Loucy (cell line): ENCODE measurements at regions not wholly inside any gene's neighbourhood (a gene's known extent, or its start where the extent isn't known, plus 50 kb on each side); places are given as distances from the start of the nearest gene placed in this dataset.

Experiments
- H2AFZ ChIP-seq: fragments of 200-600 bp; sonication (generic); 2 replicates; pipeline ENCODE4 v1.6.0; 2016; ENCODE audit warnings: antibody characterized with exemption, mild to moderate bottlenecking, low read length, moderate library complexity
- H3F3A ChIP-seq: fragments of 200-600 bp; 2 replicates; pipeline ENCODE4 v1.6.0; 2016; ENCODE audit warnings: antibody characterized with exemption, low read depth, mild to moderate bottlenecking
- H3K27me3 ChIP-seq: fragments of 200-600 bp; sonication (generic); 2 replicates; pipeline ENCODE4 v1.6.1; 2014; ENCODE audit warnings: low read length, mild to moderate bottlenecking; ENCODE audit not compliant: insufficient read depth, poor library complexity, severe bottlenecking
- H3K36me3 ChIP-seq: fragments of 200-600 bp; sonication (generic); 2 replicates; pipeline ENCODE4 v1.6.1; 2016; ENCODE audit warnings: low read length; ENCODE audit not compliant: insufficient read depth
- H3K4me1 ChIP-seq: fragments of 200-600 bp; sonication (generic); 2 replicates; pipeline ENCODE4 v1.5.1; 2014; ENCODE audit warnings: low read length, mild to moderate bottlenecking; ENCODE audit not compliant: insufficient read depth, poor library complexity, severe bottlenecking
- H3K4me2 ChIP-seq: fragments of 200-600 bp; sonication (generic); 2 replicates; pipeline ENCODE4 v1.6.0; 2014; ENCODE audit warnings: antibody characterized with exemption, low read length, low read depth, mild to moderate bottlenecking; ENCODE audit not compliant: poor library complexity, severe bottlenecking
- H3K4me3 ChIP-seq: fragments of 200-600 bp; sonication (generic); 2 replicates; pipeline ENCODE4 v1.5.1; 2014; ENCODE audit warnings: low read length, mild to moderate bottlenecking, mixed read lengths; ENCODE audit not compliant: poor library complexity, severe bottlenecking
- H3K79me2 ChIP-seq: fragments of 200-600 bp; sonication (generic); 2 replicates; pipeline ENCODE4 v1.6.1; 2014; ENCODE audit warnings: low read length; ENCODE audit not compliant: insufficient read depth
- H3K9ac ChIP-seq: fragments of 200-600 bp; sonication (generic); 2 replicates; pipeline ENCODE4 v1.6.0; 2014; ENCODE audit warnings: mild to moderate bottlenecking, low read depth, low read length, moderate library complexity; ENCODE audit not compliant: poor library complexity, severe bottlenecking
- H3K9me2 ChIP-seq: fragments of 200-600 bp; sonication (generic); replicated peaks from 2 replicates; pipeline ENCODE4 v1.6.1; 2016; ENCODE audit warnings: low read depth, low read length, mixed read lengths
- H3K9me3 ChIP-seq: fragments of 200-600 bp; sonication (generic); 2 replicates; pipeline ENCODE4 v1.6.1; 2014; ENCODE audit warnings: mild to moderate bottlenecking, antibody characterized with exemption, low read length, low read depth; ENCODE audit not compliant: insufficient read depth
- H4K20me1 ChIP-seq: fragments of 200-600 bp; sonication (generic); 2 replicates; pipeline ENCODE4 v1.6.0; 2014; ENCODE audit warnings: antibody characterized with exemption, low read length, mild to moderate bottlenecking; ENCODE audit not compliant: insufficient read depth, poor library complexity, severe bottlenecking
- EZH2phosphoT487 ChIP-seq: fragments of 200-600 bp; IDR thresholded peaks from 2 replicates; pipeline ENCODE4 v1.6.1; 2018; ENCODE audit warnings: antibody characterized with exemption, mild to moderate bottlenecking, moderate library complexity, borderline replicate concordance
- TF ChIP-seq, protein P1 (sequence below): fragments of 200-600 bp; sonication (generic); conservative IDR thresholded peaks from 2 replicates; pipeline ENCODE4 v1.5.1; 2014; ENCODE audit warnings: mild to moderate bottlenecking, antibody characterized with exemption, low read length

DNA sequence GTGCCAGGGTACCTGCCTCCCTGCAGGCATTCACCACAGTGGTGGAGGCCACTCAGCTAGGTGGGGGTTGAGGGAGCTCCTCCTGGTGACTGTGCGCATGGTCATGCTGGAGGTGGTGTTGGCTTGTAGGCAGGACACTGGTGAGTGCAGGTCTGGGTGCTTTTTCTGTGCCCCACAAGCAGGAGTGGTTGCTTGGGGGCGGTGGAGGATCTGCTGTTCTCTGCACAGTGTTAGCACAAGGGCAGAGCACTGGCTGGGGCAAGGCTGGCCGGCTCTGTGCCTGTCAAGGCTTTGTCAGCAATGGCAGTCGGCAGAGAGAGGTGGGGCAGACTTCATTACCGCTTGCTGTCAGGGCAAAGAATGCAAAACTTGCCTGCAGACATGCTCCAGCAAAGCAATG lies 632.1 kb upstream of the ID4 start:
- no peak overlapping the region for H3K9ac ChIP-seq
- no peak for TF ChIP-seq EZH2phosphoT487
- TF ChIP-seq, protein P1, sequence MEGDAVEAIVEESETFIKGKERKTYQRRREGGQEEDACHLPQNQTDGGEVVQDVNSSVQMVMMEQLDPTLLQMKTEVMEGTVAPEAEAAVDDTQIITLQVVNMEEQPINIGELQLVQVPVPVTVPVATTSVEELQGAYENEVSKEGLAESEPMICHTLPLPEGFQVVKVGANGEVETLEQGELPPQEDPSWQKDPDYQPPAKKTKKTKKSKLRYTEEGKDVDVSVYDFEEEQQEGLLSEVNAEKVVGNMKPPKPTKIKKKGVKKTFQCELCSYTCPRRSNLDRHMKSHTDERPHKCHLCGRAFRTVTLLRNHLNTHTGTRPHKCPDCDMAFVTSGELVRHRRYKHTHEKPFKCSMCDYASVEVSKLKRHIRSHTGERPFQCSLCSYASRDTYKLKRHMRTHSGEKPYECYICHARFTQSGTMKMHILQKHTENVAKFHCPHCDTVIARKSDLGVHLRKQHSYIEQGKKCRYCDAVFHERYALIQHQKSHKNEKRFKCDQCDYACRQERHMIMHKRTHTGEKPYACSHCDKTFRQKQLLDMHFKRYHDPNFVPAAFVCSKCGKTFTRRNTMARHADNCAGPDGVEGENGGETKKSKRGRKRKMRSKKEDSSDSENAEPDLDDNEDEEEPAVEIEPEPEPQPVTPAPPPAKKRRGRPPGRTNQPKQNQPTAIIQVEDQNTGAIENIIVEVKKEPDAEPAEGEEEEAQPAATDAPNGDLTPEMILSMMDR: no peak
- H3F3A ChIP-seq: no peaks in the 10 kb centered on the region
- no peaks in the 10 kb centered on the region for H3K27me3 ChIP-seq
- no peaks in the 10 kb centered on the region for H3K36me3 ChIP-seq
- H2AFZ ChIP-seq: no peak overlapping the region
- H3K4me3 ChIP-seq: no peak overlapping the region
- H3K4me2 ChIP-seq: no peak overlapping the region
- no peaks in the 10 kb centered on the region for H4K20me1 ChIP-seq
- H3K9me3 ChIP-seq: no peaks in the 10 kb centered on the region
- H3K79me2 ChIP-seq: no peaks in the 10 kb centered on the region
- H3K9me2 ChIP-seq: no peaks in the 10 kb centered on the region
- no peaks in the 10 kb centered on the region for H3K4me1 ChIP-seq

DNA sequence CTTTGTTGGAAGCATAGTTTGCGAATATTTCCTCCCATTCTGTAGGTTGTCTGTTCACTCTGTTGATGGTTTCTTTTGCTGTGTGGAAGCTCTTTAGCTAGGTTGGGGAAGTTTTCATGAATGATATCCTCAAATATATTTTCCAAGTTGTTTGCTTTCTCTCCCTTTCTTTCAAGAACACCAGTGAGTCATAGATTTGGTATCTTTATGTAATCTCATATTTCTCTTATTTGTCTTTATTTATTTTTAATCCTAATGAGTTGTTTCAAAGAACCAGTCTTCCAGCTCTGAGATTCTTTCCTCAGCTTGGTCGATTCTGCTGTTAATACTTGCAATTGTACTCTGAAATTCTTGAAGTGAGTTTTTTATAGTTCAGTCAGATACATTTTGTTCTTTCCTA lies 628.0 kb upstream of the ID4 start:
- H3F3A ChIP-seq: no peaks in the 10 kb centered on the region
- no peaks in the 10 kb centered on the region for H3K9me2 ChIP-seq
- no peak for TF ChIP-seq EZH2phosphoT487
- TF ChIP-seq, protein P1: no peak
- no peak overlapping the region for H3K4me2 ChIP-seq
- H3K4me3 ChIP-seq: no peak overlapping the region
- H4K20me1 ChIP-seq: no peaks in the 10 kb centered on the region
- H3K9ac ChIP-seq: no peak overlapping the region
- no peaks in the 10 kb centered on the region for H3K27me3 ChIP-seq
- H3K9me3 ChIP-seq: no peaks in the 10 kb centered on the region
- no peaks in the 10 kb centered on the region for H3K79me2 ChIP-seq
- H2AFZ ChIP-seq: no peak overlapping the region
- no peaks in the 10 kb centered on the region for H3K4me1 ChIP-seq
- no peaks in the 10 kb centered on the region for H3K36me3 ChIP-seq

DNA sequence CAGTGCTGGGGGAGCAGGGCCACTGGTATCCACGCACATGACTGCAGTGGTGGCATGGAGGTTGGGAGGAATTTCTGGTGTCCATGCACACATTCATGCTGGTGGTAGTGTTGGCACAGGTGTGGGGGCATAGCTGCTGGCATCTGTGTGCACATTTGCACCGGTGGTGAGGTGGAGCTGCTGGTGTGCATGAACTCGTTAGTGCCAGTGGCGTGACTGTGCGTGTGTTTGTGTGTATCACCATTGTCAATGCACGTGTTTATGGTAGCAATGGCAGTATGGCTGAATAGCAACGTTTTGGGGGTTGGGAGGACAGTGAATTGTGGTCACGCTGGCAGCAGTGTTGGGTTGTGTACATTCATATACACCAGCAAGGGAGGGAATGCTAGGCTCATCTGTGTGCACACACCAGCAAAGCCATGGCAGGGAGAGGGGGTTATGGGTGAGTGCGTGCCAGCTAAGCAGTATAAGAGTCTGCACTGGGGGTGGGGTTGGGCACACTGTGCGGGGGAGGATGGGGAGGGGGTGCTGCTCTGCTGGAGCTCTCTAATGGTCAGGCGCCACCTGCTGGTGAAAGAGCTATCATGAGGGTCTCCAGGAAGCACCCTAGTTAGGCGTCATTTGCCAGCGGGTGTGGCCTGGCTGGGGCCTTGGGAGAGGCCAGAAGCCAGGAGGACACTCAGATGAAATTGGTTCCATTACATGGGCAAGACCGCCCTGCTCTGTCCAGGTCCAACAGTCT lies 626.1 kb upstream of the ID4 start:
- no peak overlapping the region for H3K4me3 ChIP-seq
- H3F3A ChIP-seq: no peaks in the 10 kb centered on the region
- no peaks in the 10 kb centered on the region for H3K4me1 ChIP-seq
- TF ChIP-seq EZH2phosphoT487: no peak
- TF ChIP-seq, protein P1: peak; percentile 61
- H3K36me3 ChIP-seq: no peaks in the 10 kb centered on the region
- H3K79me2 ChIP-seq: no peaks in the 10 kb centered on the region
- no peaks in the 10 kb centered on the region for H4K20me1 ChIP-seq
- H3K9ac ChIP-seq: no peak overlapping the region
- no peaks in the 10 kb centered on the region for H3K27me3 ChIP-seq
- H3K4me2 ChIP-seq: no peak overlapping the region
- no peak overlapping the region for H2AFZ ChIP-seq
- no peaks in the 10 kb centered on the region for H3K9me3 ChIP-seq
- H3K9me2 ChIP-seq: no peaks in the 10 kb centered on the region
